Epithelial cell of proximal tubule (primary cell): ENCODE measurements at regions not wholly inside any gene's neighbourhood (a gene's known extent, or its start where the extent isn't known, plus 50 kb on each side); places are given as distances from the start of the nearest gene placed in this dataset.
"Not testable (repeated sequence)": the region's sequence is repeated elsewhere in the genome, so short reads cannot be mapped to it uniquely, and the experiment has no call there.

Source experiments
- DNase-seq: peaks from one replicate; pipeline ENCODE4 v3.0.0-alpha.2; 2011; ENCODE audit warnings: low read depth
- H3K4me3 ChIP-seq: 2 replicates; pipeline ENCODE4 v1.5.1; 2011; ENCODE audit warnings: low read depth, mild to moderate bottlenecking, low read length
- TF ChIP-seq, protein P1 (sequence below): conservative IDR thresholded peaks from 2 replicates; pipeline ENCODE4 v1.5.1; 2012; ENCODE audit warnings: low read depth, mild to moderate bottlenecking, low read length

DNA sequence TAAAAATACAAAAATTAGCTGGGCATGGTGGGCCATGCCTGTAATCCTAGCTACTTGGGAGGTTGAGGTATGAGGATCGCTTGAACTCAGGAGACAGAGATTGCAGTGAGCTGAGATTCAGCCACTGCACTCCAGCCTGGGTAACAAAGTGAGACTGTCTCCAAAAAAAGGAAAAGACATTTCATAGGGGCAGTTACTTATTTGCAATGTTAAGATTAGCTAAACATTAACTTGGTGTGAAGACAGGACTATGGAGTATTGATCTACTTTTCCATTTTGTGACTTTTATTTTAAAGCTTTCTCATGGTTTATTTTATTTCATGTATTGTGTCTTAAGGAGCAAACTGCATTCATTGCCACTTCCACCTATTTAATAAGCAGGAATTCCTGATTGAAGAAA is 153.0 kb downstream of the UTRN start:
- no peak overlapping the region for H3K4me3 ChIP-seq
- no peak for DNase-seq
- TF ChIP-seq, protein P1, sequence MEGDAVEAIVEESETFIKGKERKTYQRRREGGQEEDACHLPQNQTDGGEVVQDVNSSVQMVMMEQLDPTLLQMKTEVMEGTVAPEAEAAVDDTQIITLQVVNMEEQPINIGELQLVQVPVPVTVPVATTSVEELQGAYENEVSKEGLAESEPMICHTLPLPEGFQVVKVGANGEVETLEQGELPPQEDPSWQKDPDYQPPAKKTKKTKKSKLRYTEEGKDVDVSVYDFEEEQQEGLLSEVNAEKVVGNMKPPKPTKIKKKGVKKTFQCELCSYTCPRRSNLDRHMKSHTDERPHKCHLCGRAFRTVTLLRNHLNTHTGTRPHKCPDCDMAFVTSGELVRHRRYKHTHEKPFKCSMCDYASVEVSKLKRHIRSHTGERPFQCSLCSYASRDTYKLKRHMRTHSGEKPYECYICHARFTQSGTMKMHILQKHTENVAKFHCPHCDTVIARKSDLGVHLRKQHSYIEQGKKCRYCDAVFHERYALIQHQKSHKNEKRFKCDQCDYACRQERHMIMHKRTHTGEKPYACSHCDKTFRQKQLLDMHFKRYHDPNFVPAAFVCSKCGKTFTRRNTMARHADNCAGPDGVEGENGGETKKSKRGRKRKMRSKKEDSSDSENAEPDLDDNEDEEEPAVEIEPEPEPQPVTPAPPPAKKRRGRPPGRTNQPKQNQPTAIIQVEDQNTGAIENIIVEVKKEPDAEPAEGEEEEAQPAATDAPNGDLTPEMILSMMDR, result no peak

DNA sequence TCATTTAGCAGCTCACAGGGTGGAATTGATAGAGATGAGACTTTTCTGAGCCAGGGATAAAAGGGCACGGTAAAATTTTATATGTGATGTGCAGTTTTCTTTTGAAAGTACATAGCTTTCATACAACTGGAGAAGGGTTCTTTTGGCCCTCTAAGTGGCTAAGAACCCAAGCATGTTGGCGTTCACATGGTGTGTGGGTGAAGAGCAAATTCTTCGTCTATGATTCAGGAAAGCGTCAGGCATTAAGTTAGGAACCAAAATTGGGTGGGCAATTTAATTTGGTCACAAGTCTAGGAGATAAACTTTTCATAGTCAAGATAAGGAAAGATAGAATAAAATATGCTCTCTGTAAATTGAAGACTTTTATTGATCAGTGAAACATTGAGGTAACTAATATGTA is 153.9 kb downstream of the UTRN start:
- TF ChIP-seq, protein P1, result no peak
- no peak overlapping the region for H3K4me3 ChIP-seq
- no peak for DNase-seq

DNA sequence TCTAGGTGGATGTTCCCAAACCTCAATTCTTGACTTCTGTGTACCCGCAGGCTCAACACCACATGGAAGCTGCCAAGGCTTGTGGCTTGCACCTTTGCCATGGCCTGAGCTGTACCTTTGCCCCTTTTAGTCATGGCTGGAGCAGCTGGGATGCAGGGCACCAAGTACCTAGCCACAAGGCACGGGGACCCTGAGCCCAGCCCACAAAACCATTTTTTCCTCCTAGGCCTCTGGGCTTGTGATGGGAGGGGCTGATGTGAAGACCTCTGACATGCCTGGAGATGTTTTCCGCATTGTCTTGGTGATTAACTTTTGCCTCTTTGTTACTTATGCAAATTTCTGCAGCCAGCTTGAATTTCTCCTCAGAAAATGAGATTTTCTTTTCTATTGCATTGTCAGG is 156.7 kb downstream of the UTRN start:
- H3K4me3 ChIP-seq, DNase-seq: not testable (repeated sequence)

DNA sequence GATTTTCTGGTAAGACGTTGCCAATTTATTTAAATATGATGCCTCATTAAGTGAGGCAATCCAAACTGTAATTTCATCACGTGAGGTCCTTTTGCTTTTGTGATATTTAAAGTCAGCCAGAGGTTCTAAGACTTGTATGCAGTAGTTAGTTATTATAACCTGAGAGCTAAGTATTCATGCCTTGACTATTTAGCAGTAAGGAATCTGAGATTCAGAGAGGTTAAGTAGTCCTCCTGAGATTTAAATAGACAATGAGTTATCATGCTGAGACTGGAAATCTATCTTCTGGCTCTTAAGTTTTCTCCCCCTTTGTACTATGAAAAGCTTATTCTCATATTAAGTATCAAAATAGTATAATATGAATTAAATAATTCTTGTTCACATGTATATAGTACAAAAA is 158.0 kb downstream of the UTRN start:
- TF ChIP-seq, protein P1, result no peak
- H3K4me3 ChIP-seq, result no peak overlapping the region
- no peak for DNase-seq

DNA sequence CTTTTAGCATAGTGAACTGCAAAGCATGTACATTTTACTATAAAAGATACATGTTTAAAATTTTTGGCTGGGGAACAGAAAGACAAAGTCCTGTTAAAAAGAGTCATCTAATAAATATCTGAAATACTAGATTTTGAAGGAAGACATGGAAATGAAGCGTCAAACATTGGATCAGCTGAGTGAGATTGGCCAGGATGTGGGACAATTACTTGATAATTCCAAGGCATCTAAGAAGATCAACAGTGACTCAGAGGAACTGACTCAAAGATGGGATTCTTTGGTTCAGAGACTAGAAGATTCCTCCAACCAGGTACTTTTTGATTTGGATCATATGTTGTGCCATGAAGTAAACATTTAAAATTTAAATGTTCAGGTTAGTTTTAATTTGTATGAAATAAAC is 162.3 kb downstream of the UTRN start:
- TF ChIP-seq, protein P1, result no peak
- no peak for DNase-seq
- H3K4me3 ChIP-seq, result no peak overlapping the region

DNA sequence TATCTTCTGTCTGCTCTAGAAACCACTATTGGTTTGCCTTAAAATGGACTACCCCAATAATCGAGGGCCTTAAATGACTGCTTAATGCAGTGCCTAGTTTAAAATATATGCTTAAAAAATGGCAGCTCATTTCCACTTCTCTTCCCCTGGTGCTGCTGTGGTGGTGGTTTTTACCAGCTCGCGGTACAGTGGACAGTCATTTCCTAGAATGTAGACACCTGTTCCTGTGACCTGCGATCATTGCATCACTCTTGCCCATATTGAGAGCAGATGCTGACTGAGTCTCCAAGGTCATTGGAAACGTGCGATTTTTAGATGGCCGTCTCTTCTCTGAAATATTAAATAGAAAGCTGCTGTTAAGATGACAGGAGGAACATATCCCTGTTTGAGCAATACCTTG is 164.1 kb downstream of the UTRN start:
- no peak overlapping the region for H3K4me3 ChIP-seq
- no peak for DNase-seq
- TF ChIP-seq, protein P1, result no peak

DNA sequence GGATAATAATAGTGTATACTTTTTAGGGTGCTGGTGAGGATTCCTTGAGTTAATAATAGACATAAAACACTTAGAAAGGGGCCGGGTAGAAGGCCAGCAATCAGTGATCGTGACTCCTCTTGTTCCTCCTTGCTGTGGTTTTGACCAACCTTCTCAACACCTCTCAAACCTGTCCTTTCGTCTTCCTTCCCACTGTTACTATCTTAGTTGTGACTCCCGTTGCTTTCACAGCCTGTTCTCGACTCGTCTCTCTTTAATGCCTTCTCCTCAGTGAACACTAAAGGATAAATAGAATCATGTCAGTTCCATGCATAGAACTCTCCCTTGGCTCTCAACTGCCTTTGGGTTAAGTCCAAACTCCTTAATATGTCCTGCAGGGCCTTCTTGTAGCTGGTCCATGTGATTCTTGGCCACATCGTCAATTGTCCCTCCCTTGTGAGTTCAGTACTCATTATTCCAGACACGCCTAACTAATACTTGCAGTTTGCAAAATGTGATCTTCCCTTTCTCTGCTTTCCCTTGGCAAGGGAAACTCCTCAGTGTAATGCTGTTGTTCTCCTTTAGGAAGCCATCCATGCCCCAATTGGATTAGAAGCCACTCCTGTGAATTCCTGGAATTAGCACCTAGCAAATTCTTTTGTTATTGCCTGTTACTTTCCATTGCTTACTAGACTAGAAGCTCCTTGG is 164.9 kb downstream of the UTRN start:
- TF ChIP-seq, protein P1, result no peak
- no peak overlapping the region for H3K4me3 ChIP-seq
- no peak for DNase-seq
